Kidney (tissue), 13 donors: ENCODE measurements at regions not wholly inside any gene's neighbourhood (a gene's known extent, or its start where the extent isn't known, plus 50 kb on each side); places are given as distances from the start of the nearest gene placed in this dataset.

Experiments
- DNase-seq, 5 donors: peaks; one replicate each; pipeline ENCODE4 v3.0.0-alpha.2; 2013 to 2020
- FAIRE-seq: peaks from 2 replicates; lab custom pipeline; 2012; peaks lifted over from hg19 to GRCh38; lab: Jason Lieb, UNC
- H3K27ac ChIP-seq, 2 donors: one replicate each; pipeline ENCODE4 v1.7.0; 2013; ENCODE audit warnings: low read depth in 2 of 2, low read length in 2 of 2, inconsistent platforms in 1 of 2
- H3K27me3 ChIP-seq: one replicate; pipeline ENCODE4 v1.7.1; 2013; ENCODE audit warnings: low read length, inconsistent platforms; ENCODE audit not compliant: control insufficient read depth, insufficient read depth
- H3K36me3 ChIP-seq, 3 donors: one replicate each; pipeline versions ENCODE4 v1.7.0 to v1.7.1; 2013; ENCODE audit warnings: low read length in 3 of 3, control low read depth in 1 of 3, inconsistent platforms in 1 of 3; ENCODE audit not compliant: insufficient read depth in 3 of 3, control insufficient read depth in 2 of 3
- H3K4me1 ChIP-seq, 3 donors: one replicate each; pipeline versions ENCODE4 v1.7.0 to v1.7.1; 2013; ENCODE audit warnings: low read length in 3 of 3, inconsistent platforms in 1 of 3, low read depth in 1 of 3; ENCODE audit not compliant: control insufficient read depth in 2 of 3, insufficient read depth in 2 of 3
- H3K4me3 ChIP-seq, 3 donors: one replicate each; pipeline versions ENCODE4 v1.7.0 to v1.8.1; 2013; ENCODE audit warnings: low read length in 3 of 3, control low read depth in 1 of 3, inconsistent platforms in 1 of 3
- H3K9ac ChIP-seq, 3 donors: one replicate each; pipeline versions ENCODE4 v1.7.0 to v1.7.1; 2013; ENCODE audit warnings: low read length in 3 of 3, control low read depth in 1 of 3, inconsistent platforms in 1 of 3
- H3K9me3 ChIP-seq, 3 donors: one replicate each; pipeline versions ENCODE4 v1.7.0 to v1.7.1; 2013; ENCODE audit warnings: low read length in 3 of 3, control low read depth in 1 of 3, inconsistent platforms in 1 of 3; ENCODE audit not compliant: control insufficient read depth in 2 of 3, insufficient read depth in 1 of 3
- intact Hi-C: fragments of 100-400 bp; cut with DNase I; formaldehyde crosslinking; loops from one replicate; pipeline ENCODE4 v1.11.1; 2022
- TF ChIP-seq, protein P1 (sequence below): IDR thresholded peaks from 3 replicates; pipeline ENCODE4 v1.5.1; 2012; ENCODE audit warnings: mild to moderate bottlenecking, moderate library complexity, borderline replicate concordance; ENCODE audit not compliant: insufficient read depth; ENCODE audit errors: extremely low read depth
- donor health status: control.
- donor health status: control.
- donor health status: control.
- donor health status: control.
- donor health status: control.
- donor health status: DM: yes; HTN: yes; CAD: no.
- donor health status: Normal renal cell carcinoma (clear cell type).

DNA sequence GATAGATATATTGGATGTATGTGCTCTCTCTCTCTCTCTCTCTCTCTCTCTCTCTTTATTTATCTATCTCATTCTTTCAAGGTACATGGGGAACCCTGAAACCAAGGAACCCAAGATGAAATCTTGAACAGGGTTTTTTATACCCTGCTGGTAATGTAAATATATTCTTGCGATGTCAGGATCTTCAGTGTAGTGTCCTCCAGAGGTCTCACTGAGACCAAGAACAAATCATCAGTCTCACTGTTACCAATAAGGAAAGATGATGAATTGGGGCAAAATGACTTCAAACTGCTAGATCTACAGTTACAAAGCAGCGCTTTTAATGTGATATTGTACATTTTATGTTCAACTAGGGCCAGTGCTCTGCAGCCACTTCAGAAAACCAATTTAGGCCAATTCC, 423.5 kb downstream of the ANKRD7 start:
- TF ChIP-seq, protein P1, sequence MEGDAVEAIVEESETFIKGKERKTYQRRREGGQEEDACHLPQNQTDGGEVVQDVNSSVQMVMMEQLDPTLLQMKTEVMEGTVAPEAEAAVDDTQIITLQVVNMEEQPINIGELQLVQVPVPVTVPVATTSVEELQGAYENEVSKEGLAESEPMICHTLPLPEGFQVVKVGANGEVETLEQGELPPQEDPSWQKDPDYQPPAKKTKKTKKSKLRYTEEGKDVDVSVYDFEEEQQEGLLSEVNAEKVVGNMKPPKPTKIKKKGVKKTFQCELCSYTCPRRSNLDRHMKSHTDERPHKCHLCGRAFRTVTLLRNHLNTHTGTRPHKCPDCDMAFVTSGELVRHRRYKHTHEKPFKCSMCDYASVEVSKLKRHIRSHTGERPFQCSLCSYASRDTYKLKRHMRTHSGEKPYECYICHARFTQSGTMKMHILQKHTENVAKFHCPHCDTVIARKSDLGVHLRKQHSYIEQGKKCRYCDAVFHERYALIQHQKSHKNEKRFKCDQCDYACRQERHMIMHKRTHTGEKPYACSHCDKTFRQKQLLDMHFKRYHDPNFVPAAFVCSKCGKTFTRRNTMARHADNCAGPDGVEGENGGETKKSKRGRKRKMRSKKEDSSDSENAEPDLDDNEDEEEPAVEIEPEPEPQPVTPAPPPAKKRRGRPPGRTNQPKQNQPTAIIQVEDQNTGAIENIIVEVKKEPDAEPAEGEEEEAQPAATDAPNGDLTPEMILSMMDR = no peak

DNA sequence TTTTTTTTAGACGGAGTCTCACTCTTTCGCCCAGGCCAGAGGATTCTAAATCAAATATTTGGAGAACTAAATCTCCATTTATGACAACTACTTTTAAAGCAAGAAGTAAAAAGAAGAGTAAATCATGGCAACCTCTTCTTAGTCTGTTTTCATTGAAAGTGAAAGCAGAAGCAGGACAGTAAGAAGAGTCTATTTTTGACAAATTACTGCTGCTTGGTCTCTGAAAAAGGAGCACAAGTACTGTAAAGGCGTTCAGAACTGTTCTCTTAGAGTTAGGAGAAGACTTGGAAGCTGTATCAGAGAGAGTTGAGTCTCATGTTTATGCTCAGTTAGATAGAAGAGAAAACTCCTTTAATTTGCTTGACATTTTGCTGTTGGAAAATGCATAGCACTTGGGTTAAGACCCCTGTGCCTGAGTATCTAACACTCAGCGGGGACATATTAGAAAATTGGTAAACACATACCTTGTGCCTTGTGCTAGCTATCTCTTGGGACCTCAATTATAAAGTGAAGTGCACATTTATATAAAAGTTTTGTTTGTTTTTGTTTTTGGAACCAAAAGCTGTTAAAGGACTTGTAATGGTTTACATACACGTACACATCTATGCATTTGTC, 433.0 kb downstream of the ANKRD7 start:
- H3K4me3 ChIP-seq = no peak overlapping the region
- intact Hi-C loops = no loop called here
- H3K27me3 ChIP-seq = no peaks in the 10 kb centered on the region
- FAIRE-seq (no peak), DNase-seq (no peak)
- H3K36me3 ChIP-seq = no peaks in the 10 kb centered on the region
- TF ChIP-seq, protein P1 = no peak
- H3K4me1 ChIP-seq = no peaks in the 10 kb centered on the region
- H3K27ac ChIP-seq = no peak overlapping the region
- H3K9me3 ChIP-seq = no peaks in the 10 kb centered on the region
- H3K9ac ChIP-seq = no peak overlapping the region

More for the DNA sequence above, 423.5 kb downstream of the ANKRD7 start:
- no peaks in the 10 kb centered on the region for H3K27me3 ChIP-seq
- H3K4me3 ChIP-seq = no peak overlapping the region
- H3K9me3 ChIP-seq = no peaks in the 10 kb centered on the region
- H3K4me1 ChIP-seq = no peaks in the 10 kb centered on the region
- H3K9ac ChIP-seq = no peak overlapping the region
- intact Hi-C loops = no loop called here
- H3K27ac ChIP-seq = no peak overlapping the region
- H3K36me3 ChIP-seq = no peaks in the 10 kb centered on the region
- no peak for DNase-seq
- FAIRE-seq = no peak

DNA sequence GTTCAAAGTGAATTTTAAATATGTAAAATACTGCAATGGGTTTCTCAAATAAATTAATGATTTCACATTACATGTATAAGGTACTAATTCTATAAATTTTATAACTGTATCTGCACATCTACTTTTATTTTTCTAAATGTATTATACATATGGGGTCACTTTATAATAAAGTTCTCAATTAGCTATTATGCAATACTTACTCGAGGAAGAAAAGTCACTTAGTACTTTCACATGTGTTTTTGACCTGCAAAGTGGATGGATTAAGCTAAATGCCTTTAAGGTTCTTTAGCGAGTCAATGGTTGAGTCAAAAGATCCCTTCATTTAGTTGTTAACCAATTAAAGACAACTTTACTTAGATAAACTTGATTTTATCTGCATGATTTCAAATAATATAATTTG, 437.8 kb downstream of the ANKRD7 start:
- no peak for FAIRE-seq
- Histone ChIP-seq H3K36me3 (no peaks in the 10 kb centered on the region), H3K4me1 (no peaks in the 10 kb centered on the region), H3K27me3 (no peaks in the 10 kb centered on the region), H3K9me3 (no peaks in the 10 kb centered on the region), H3K27ac (no peak overlapping the region), H3K4me3 (no peak overlapping the region), H3K9ac (no peak overlapping the region)
- no peak for DNase-seq
- TF ChIP-seq, protein P1 = no peak
- intact Hi-C loops = no loop called here

DNA sequence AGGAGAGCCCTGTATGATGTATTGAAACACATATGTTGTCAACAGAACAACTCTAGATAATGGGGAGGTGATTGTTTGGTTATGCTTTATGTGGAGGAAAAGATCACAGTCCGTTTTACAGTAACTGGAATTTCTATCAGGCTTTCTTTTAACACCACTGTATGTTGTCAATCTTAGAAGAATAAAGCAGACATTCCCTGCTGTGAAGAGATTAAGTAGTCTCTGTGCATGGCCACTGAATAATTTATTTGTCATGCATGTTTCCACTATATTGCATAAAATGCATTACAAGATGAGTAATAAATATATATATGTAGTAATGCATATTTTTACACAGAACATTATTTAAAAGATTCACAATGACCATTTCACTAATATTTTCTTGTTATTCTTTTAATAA, 440.0 kb downstream of the ANKRD7 start:
- no peaks in the 10 kb centered on the region for H3K4me1 ChIP-seq
- no peak overlapping the region for H3K9ac ChIP-seq
- H3K27me3 ChIP-seq = no peaks in the 10 kb centered on the region
- no peaks in the 10 kb centered on the region for H3K36me3 ChIP-seq
- H3K27ac ChIP-seq = no peak overlapping the region
- TF ChIP-seq, protein P1 = no peak
- intact Hi-C loops = no loop called here
- no peak for FAIRE-seq
- no peak overlapping the region for H3K4me3 ChIP-seq
- no peak for DNase-seq
- H3K9me3 ChIP-seq = no peaks in the 10 kb centered on the region
